Muscle layer of duodenum (tissue), 2 donors: ENCODE measurements at regions not wholly inside any gene's neighbourhood (a gene's known extent, or its start where the extent isn't known, plus 50 kb on each side); places are given as distances from the start of the nearest gene placed in this dataset.

Experiments
- H3K27ac ChIP-seq: one replicate; pipeline ENCODE4 v1.7.0; 2013; ENCODE audit warnings: mild to moderate bottlenecking, low read length
- H3K27me3 ChIP-seq: one replicate; pipeline ENCODE4 v1.7.0; 2013; ENCODE audit warnings: low read depth, mild to moderate bottlenecking, control low read depth, low read length
- H3K36me3 ChIP-seq, 2 donors: one replicate each; pipeline ENCODE4 v1.7.0; 2013; ENCODE audit warnings: low read length in 2 of 2, control low read depth in 1 of 2, mild to moderate bottlenecking in 1 of 2; ENCODE audit not compliant: insufficient read depth in 2 of 2, control insufficient read depth in 1 of 2
- H3K4me1 ChIP-seq, 2 donors: one replicate each; pipeline ENCODE4 v1.7.0; 2013; ENCODE audit warnings: low read length in 2 of 2, mild to moderate bottlenecking in 2 of 2, control low read depth in 1 of 2, moderate library complexity in 1 of 2; ENCODE audit not compliant: insufficient read depth in 2 of 2, control insufficient read depth in 1 of 2
- H3K4me3 ChIP-seq, 2 donors: one replicate each; pipeline ENCODE4 v1.7.0; 2013; ENCODE audit warnings: low read length in 2 of 2, low read depth in 1 of 2, mild to moderate bottlenecking in 1 of 2
- H3K9me3 ChIP-seq, 2 donors: one replicate each; pipeline ENCODE4 v1.7.0; 2013; ENCODE audit warnings: low read length in 2 of 2, control low read depth in 1 of 2, mild to moderate bottlenecking in 1 of 2; ENCODE audit not compliant: control insufficient read depth in 1 of 2
- donor health status: healthy.

GRCh38 chr22:27656970-27657369 lies 144.6 kb downstream of the MN1 start:
- no peak overlapping the region for H3K4me3 ChIP-seq
- no peaks in the 10 kb centered on the region for H3K4me1 ChIP-seq
- peaks cover 0 to 9% of the 10 kb centered on the region in 2 donors for H3K9me3 ChIP-seq
- H3K27me3 ChIP-seq, result no peaks in the 10 kb centered on the region
- no peak overlapping the region for H3K27ac ChIP-seq
- H3K36me3 ChIP-seq, result no peaks in the 10 kb centered on the region

GRCh38 chr22:27660306-27660705 lies 141.2 kb downstream of the MN1 start:
- Histone ChIP-seq H3K4me3 (no peak overlapping the region), H3K9me3 (peaks cover 0 to 9% of the 10 kb centered on the region in 2 donors), H3K27ac (no peak overlapping the region), H3K27me3 (no peaks in the 10 kb centered on the region), H3K36me3 (no peaks in the 10 kb centered on the region), H3K4me1 (no peaks in the 10 kb centered on the region)

GRCh38 chr22:27662359-27663301 lies 138.9 kb downstream of the MN1 start:
- Histone ChIP-seq H3K9me3 (peaks cover 0 to 5% of the 10 kb centered on the region in 2 donors), H3K4me1 (peaks cover 0 to 4% of the 10 kb centered on the region in 2 donors), H3K27me3 (no peaks in the 10 kb centered on the region), H3K27ac (no peak overlapping the region), H3K36me3 (no peaks in the 10 kb centered on the region), H3K4me3 (no peak overlapping the region)

GRCh38 chr22:27663812-27664211 lies 137.7 kb downstream of the MN1 start:
- H3K9me3 ChIP-seq, result peaks cover 0 to 5% of the 10 kb centered on the region in 2 donors
- H3K36me3 ChIP-seq, result no peaks in the 10 kb centered on the region
- H3K27ac ChIP-seq, result no peak overlapping the region
- H3K4me1 ChIP-seq, result peaks cover 0 to 4% of the 10 kb centered on the region in 2 donors
- H3K27me3 ChIP-seq, result no peaks in the 10 kb centered on the region
- no peak overlapping the region for H3K4me3 ChIP-seq

- Histone ChIP-seq H3K4me1 (peaks cover 6 to 7% of the 10 kb centered on the region in 2 donors), H3K27ac (no peak overlapping the region)
Measured at GRCh38 chr22:27666272-27666997, 135.1 kb downstream of the MN1 start.

GRCh38 chr22:27667121-27667843 lies 134.3 kb downstream of the MN1 start:
- H3K36me3 ChIP-seq, result no peaks in the 10 kb centered on the region
- no peaks in the 10 kb centered on the region for H3K27me3 ChIP-seq
- H3K27ac ChIP-seq, result no peak overlapping the region
- peaks cover 6 to 7% of the 10 kb centered on the region in 2 donors for H3K4me1 ChIP-seq
- H3K4me3 ChIP-seq, result no peak overlapping the region
- peaks cover 0 to 5% of the 10 kb centered on the region in 2 donors for H3K9me3 ChIP-seq

More at GRCh38 chr22:27666272-27666997, 135.1 kb downstream of the MN1 start:
- no peaks in the 10 kb centered on the region for H3K36me3 ChIP-seq
- H3K4me3 ChIP-seq, result no peak overlapping the region
- peaks cover 0 to 5% of the 10 kb centered on the region in 2 donors for H3K9me3 ChIP-seq
- H3K27me3 ChIP-seq, result no peaks in the 10 kb centered on the region

- Histone ChIP-seq H3K36me3 (no peaks in the 10 kb centered on the region), H3K27ac (no peak overlapping the region), H3K27me3 (no peaks in the 10 kb centered on the region), H3K4me1 (peaks cover 6 to 7% of the 10 kb centered on the region in 2 donors), H3K9me3 (peaks cover 0 to 5% of the 10 kb centered on the region in 2 donors), H3K4me3 (no peak overlapping the region)
Measured at GRCh38 chr22:27668828-27669797, 132.4 kb downstream of the MN1 start.

- H3K27ac ChIP-seq, result no peak overlapping the region
- peaks cover 0 to 5% of the 10 kb centered on the region in 2 donors for H3K9me3 ChIP-seq
- no peaks in the 10 kb centered on the region for H3K36me3 ChIP-seq
- peaks cover 6 to 7% of the 10 kb centered on the region in 2 donors for H3K4me1 ChIP-seq
- no peak overlapping the region for H3K4me3 ChIP-seq
- no peaks in the 10 kb centered on the region for H3K27me3 ChIP-seq
Measured at GRCh38 chr22:27669798-27670599, 131.6 kb downstream of the MN1 start.

- Histone ChIP-seq H3K9me3 (peaks cover 0 to 5% of the 10 kb centered on the region in 2 donors), H3K27ac (no peak overlapping the region), H3K4me1 (peaks cover 6 to 7% of the 10 kb centered on the region in 2 donors), H3K4me3 (no peak overlapping the region), H3K36me3 (no peaks in the 10 kb centered on the region), H3K27me3 (no peaks in the 10 kb centered on the region)
Measured at GRCh38 chr22:27670701-27671412, 130.7 kb downstream of the MN1 start.
